GM18873 (cell line): ENCODE measurements at regions not wholly inside any gene's neighbourhood (a gene's known extent, or its start where the extent isn't known, plus 50 kb on each side); places are given as distances from the start of the nearest gene placed in this dataset.

Experiments used
- ATAC-seq: cut with Tn5 transposase; IDR thresholded peaks from one replicate; pipeline ENCODE4 v1.9.1; 2021; ENCODE audit warnings: mild to moderate bottlenecking, moderate library complexity, moderate number of reproducible peaks; ENCODE audit not compliant: unreplicated experiment, low FRiP score

- no peak for ATAC-seq
These were observed 1752.9 kb downstream of the MAT2B start for GRCh38 chr5:165258197-165258771.

GRCh38 chr5:165260426-165260825 lies 1755.0 kb downstream of the MAT2B start:
- no peak for ATAC-seq

- no peak for ATAC-seq
These were observed 1758.1 kb downstream of the MAT2B start for GRCh38 chr5:165263536-165263935.

DNA sequence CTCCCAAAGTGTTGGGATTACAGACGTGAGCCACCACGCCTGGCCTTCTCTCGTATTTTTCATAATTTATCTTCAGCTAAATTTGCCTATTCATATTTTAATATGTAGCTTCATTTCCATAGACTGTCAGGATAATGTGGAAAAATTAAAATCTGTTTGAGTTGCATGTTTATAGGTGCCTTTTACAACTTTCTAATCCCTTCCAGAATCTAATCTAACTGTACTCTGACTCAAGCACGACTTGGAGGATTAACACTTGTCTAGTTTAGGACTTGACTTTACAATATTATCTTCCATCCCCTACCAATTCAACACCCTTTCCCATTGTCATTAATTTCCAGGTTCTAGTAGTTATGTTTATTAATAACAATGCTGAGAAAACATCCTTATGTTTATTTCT lies 1761.5 kb downstream of the MAT2B start:
- ATAC-seq: no peak

GRCh38 chr5:165272436-165272835 lies 1767.0 kb downstream of the MAT2B start:
- ATAC-seq: no peak

- ATAC-seq: no peak
These were observed 1772.2 kb downstream of the MAT2B start for GRCh38 chr5:165277661-165278060.

GRCh38 chr5:165282491-165282890 lies 1777.1 kb downstream of the MAT2B start:
- no peak for ATAC-seq

DNA sequence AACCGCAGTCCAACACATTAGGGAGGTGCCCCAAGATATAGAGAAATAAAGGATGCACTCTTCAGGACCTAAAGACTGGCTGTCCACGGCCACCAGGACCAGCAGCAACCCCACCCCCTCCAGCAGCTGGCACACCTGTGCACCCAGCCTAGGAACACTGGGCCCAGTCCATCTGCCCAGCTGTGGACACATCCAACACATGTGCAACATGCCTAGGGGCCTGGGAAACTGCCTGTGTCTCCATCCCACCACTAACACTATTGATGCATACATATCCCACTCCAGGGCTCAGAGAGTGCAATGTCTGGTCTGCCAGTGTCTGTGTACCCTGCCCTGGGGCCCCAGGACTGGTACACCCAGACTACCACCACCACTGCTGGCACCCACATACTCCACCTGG lies 1781.3 kb downstream of the MAT2B start:
- no peak for ATAC-seq

DNA sequence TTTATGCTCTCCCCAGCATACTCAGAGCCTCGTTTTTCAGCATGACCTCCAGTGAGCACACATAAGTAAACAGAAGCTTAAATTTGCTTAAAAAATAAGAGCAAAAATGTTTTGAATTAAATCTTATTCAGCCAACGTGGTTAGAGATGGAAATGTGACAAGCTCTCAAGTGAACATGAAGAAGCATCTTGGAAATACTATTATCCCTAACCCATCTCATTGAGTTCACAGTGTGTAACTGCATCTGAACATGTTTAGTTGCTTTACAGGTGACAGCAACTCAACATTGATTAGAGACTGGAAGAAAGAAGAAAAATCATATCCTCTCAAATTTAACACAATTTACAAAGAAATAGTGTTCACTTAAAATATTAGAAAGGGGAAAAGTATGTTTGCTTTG lies 1785.1 kb downstream of the MAT2B start:
- ATAC-seq: no peak

GRCh38 chr5:165296401-165297130 lies 1791.1 kb downstream of the MAT2B start:
- ATAC-seq: no peak

- ATAC-seq: no peak
These were observed 1798.9 kb downstream of the MAT2B start for GRCh38 chr5:165304193-165304827.

DNA sequence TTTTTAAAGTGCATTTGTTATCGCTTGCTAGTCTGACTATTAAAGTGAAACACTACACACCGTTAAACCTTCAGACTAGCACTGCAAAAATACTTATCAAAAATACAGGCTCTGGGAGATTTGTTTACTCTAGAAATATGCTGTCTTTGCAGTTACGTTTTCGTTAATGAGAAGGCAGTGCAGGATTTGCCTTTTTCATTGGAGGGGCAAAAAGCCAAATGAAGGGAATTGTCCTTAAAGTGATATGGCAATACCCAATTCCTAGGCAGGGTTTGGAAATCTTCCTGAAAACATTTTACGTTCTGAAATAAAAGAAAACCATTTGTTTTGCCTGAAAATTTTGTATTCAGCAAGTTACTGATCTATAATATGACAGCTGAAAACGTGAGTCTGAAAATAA lies 1800.2 kb downstream of the MAT2B start:
- ATAC-seq: no peak

- no peak for ATAC-seq
These were observed 1804.0 kb downstream of the MAT2B start for GRCh38 chr5:165309446-165309845.

- ATAC-seq: no peak
These were observed 1804.6 kb downstream of the MAT2B start for GRCh38 chr5:165310031-165310430.

GRCh38 chr5:165321912-165322311 lies 1816.5 kb downstream of the MAT2B start:
- no peak for ATAC-seq

- ATAC-seq: no peak
These were observed 1819.8 kb downstream of the MAT2B start for GRCh38 chr5:165325221-165325620.

GRCh38 chr5:165327631-165328030 lies 1822.2 kb downstream of the MAT2B start:
- no peak for ATAC-seq

DNA sequence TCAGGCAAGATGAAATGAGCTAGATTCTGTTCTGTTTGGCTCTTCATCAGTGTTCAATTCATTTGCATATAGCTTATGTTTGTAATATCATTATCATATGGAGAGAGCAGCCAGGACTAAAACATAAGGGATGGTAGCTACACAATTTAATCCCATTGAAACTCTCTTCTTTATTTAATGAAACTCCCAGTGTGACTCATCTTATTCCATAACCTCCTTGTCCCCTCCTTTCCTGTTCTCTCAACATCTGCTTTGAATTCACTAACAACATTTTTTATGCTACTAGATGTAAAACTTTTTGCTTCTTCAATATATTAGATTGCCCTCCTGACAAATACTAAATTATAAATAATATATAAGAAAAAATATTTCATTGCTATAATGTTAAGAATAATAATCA lies 1823.4 kb downstream of the MAT2B start:
- no peak for ATAC-seq

DNA sequence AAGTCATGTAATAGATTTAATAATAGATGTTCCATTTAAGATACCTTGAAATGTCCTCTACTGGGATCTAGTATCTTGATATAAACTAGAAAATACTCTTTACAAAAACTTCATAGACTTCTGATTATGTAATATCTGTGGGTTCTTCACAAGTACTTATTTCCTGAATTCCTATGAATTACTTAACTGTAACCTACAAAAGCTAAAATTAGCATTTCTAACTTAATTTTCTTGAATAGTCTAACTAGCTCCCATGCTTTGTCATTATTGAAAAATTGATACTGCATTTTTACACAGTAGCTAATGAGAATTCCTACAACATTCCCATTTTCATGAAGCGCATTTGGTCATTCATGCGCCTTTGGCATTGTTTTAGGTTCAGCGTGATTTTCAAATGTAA lies 1828.2 kb downstream of the MAT2B start:
- ATAC-seq: no peak

DNA sequence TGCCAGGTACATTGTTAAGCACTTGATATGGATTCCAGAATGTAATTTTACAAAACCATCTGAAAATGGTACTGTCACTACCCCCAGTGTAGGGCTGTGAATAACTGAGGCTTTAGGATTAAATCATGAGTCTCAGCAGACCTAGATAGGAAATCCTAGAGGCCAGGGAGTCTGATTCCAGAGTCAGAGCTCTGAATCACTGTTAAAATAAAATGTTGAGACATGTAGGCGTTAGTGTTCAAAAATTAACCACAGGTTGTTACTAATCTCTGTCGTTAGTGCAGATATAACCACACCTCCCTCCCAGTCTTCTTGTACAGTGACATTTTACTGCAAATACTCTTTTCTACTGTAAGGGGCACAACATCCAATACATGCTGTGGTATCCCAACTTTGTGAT lies 1828.8 kb downstream of the MAT2B start:
- ATAC-seq: no peak

GRCh38 chr5:165349735-165350134 lies 1844.3 kb downstream of the MAT2B start:
- no peak for ATAC-seq

- no peak for ATAC-seq
These were observed 1845.9 kb downstream of the MAT2B start for GRCh38 chr5:165351342-165351741.
